DND-41 (cell line): ENCODE measurements at regions not wholly inside any gene's neighbourhood (a gene's known extent, or its start where the extent isn't known, plus 50 kb on each side); places are given as distances from the start of the nearest gene placed in this dataset.

Experiments
- CTCF ChIP-seq: IDR thresholded peaks from 2 replicates; pipeline ENCODE4 v1.5.1; 2012; ENCODE audit warnings: borderline replicate concordance, low read length, moderate library complexity, mild to moderate bottlenecking; ENCODE audit not compliant: poor library complexity, severe bottlenecking; ENCODE audit errors: extremely low read depth
- EZH2 ChIP-seq: IDR thresholded peaks from 3 replicates; pipeline ENCODE4 v1.6.1; 2012; ENCODE audit warnings: borderline replicate concordance, low read depth, mild to moderate bottlenecking, moderate library complexity, low read length, inconsistent platforms; ENCODE audit not compliant: severe bottlenecking

DNA sequence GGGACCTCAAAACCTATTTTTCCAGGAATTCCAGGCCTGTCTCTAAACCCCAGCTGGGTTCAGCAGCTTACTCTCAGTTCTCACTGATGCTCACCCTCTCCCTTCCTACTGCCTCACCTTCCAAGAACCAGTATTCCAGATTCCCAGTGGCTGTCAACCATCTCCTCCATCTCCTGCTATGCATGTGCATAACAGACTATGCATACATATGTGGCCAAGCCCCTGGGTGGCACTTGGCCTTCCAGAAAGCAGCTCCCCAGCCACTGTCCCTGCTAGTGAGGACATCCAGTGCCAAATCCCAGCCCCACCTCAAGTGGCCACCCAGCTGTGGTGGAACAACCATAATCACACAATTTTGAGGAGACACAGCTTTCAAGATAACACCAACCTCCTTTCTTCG, 475.7 kb upstream of the PKN2 start:
- TF ChIP-seq EZH2 (no peak), CTCF (no peak)
